Esophagus muscularis mucosa (tissue), 4 donors: ENCODE measurements at regions not wholly inside any gene's neighbourhood (a gene's known extent, or its start where the extent isn't known, plus 50 kb on each side); places are given as distances from the start of the nearest gene placed in this dataset.

Experiments used
- DNase-seq: peaks from one replicate; pipeline ENCODE4 v3.0.0-alpha.2; 2017; ENCODE audit errors: extremely low spot score
- H3K27ac ChIP-seq, 4 donors: fragments of 200-600 bp; sonication (generic); replicated peaks in 1 of 4; 1 replicate in 3 of 4; 2 replicates in 1 of 4; pipeline ENCODE4 v1.5.1; 2016 to 2019; ENCODE audit warnings: mild to moderate bottlenecking in 1 of 4
- H3K27me3 ChIP-seq, 4 donors: fragments of 200-600 bp; sonication (generic); one replicate each; pipeline versions ENCODE4 v1.5.1 to v1.6.0; 2016 to 2019
- H3K36me3 ChIP-seq, 4 donors: fragments of 200-600 bp; sonication (generic); one replicate each; pipeline ENCODE4 v1.5.1; 2016 to 2019
- H3K4me1 ChIP-seq, 4 donors: fragments of 200-600 bp; sonication (generic); one replicate each; pipeline ENCODE4 v1.5.1; 2016 to 2019
- H3K4me3 ChIP-seq, 4 donors: fragments of 200-600 bp; sonication (generic); 1 replicate in 2 of 4; 2 replicates in 2 of 4; pipeline ENCODE4 v1.5.1; 2016 to 2019; ENCODE audit warnings: mild to moderate bottlenecking in 4 of 4, moderate library complexity in 1 of 4
- H3K9me3 ChIP-seq, 4 donors: fragments of 200-600 bp; sonication (generic); 1 replicate in 3 of 4; 2 replicates in 1 of 4; pipeline ENCODE4 v1.5.1; 2016 to 2019
- EP300 ChIP-seq: sonication (generic); formaldehyde crosslinking; IDR thresholded peaks from one replicate; pipeline ENCODE4 v1.6.1; 2017; ENCODE audit warnings: antibody characterized with exemption
- POLR2A ChIP-seq: fragments of 450-650 bp; IDR thresholded peaks from one replicate; pipeline ENCODE4 v1.6.1; 2017; ENCODE audit warnings: antibody characterized with exemption, moderate library complexity, mild to moderate bottlenecking, low read depth
- POLR2AphosphoS5 ChIP-seq, 2 donors: sonication (generic); formaldehyde crosslinking; IDR thresholded peaks; one replicate each; pipeline ENCODE4 v1.6.1; 2017; ENCODE audit warnings: antibody characterized with exemption in 2 of 2
- WGBS: methylation state at CpG from one replicate; pipeline ENCODE4 v1.1.5; 2018; 5-methylcytosine and 5-hydroxymethylcytosine counted together
- intact Hi-C: fragments of 100-400 bp; cut with DNase I; formaldehyde crosslinking; loops from one replicate; pipeline ENCODE4 v1.15.1; 2023
- TF ChIP-seq, protein P1 (sequence below), 3 experiments: fragments of 200-600 bp in 2 of 3; fragments of 450-650 bp in 1 of 3; sonication (generic) in 2 of 3; IDR thresholded peaks; one replicate each; pipeline ENCODE4 v1.5.1; 2017 to 2019; ENCODE audit warnings: antibody characterized with exemption in 3 of 3, mild to moderate bottlenecking in 2 of 3, moderate library complexity in 1 of 3

DNA sequence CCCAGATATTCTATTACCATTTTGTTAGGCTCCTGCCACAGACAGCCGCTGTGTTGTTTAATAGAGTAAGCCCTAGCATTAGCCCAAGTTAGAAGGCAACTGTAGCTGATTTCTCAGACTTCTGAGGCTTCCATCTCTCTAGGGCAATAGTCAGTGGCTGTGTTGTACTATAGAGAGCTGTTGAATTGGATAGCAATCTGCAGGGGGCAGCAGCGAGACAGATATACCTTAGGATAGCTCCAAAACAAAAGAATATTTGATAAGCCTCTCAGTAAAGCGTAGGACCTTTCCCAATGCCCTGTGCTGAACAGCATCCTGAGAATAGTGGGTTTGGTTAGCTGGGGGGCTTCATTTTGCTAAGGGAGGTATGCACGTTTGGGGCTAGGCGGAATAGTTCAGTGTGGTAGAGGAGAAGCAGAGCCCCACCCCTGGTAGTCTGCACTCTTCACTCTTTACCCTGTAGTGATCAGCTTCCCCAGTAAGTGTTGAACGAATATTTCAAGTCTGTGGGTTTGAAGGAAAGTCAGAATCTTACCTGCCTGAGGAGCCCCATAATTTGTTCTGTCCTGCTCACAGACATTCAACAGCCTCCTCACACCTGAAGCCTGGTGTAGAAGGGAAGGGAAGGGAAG is 515.1 kb downstream of the INSC start:
- Histone ChIP-seq H3K4me1 (no peaks in the 10 kb centered on the region), H3K36me3 (no peaks in the 10 kb centered on the region), H3K27me3 (peaks cover 0 to 8% (median 0%) of the 10 kb centered on the region in 4 donors), H3K27ac (no peak overlapping the region), H3K9me3 (no peaks in the 10 kb centered on the region), H3K4me3 (no peak overlapping the region)
- intact Hi-C loops = no loop called here
- 67% methylated on average over 6 of the region's 6 CpGs for WGBS
- DNase-seq = no peak
- TF ChIP-seq, protein P1, sequence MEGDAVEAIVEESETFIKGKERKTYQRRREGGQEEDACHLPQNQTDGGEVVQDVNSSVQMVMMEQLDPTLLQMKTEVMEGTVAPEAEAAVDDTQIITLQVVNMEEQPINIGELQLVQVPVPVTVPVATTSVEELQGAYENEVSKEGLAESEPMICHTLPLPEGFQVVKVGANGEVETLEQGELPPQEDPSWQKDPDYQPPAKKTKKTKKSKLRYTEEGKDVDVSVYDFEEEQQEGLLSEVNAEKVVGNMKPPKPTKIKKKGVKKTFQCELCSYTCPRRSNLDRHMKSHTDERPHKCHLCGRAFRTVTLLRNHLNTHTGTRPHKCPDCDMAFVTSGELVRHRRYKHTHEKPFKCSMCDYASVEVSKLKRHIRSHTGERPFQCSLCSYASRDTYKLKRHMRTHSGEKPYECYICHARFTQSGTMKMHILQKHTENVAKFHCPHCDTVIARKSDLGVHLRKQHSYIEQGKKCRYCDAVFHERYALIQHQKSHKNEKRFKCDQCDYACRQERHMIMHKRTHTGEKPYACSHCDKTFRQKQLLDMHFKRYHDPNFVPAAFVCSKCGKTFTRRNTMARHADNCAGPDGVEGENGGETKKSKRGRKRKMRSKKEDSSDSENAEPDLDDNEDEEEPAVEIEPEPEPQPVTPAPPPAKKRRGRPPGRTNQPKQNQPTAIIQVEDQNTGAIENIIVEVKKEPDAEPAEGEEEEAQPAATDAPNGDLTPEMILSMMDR (IDR thresholded peaks at IDR 0.05) = peak in 1 of 3 experiments; percentile 2
- no peak for TF ChIP-seq EP300
- no peak for TF ChIP-seq POLR2AphosphoS5 (IDR thresholded peaks at IDR 0.05)

DNA sequence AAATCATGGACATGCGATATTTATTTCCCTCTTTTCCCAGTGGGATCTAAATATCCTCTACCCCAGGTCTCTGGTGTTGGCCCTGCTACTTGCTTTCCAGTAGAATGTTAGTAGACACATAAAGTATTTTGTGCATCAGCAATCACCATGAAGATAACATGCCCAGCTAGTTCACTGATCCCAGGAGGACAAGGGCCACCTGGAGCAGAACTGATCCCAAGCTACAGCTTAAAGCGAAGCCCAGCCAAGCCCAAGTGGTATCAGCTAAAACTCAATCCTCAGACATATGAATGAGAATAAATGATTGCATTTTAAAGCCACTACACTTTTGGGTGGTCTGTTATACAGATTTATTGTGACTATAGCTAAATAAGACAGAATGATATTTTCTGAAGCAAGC is 516.2 kb downstream of the INSC start:
- intact Hi-C loops = no loop called here
- TF ChIP-seq POLR2AphosphoS5 (IDR thresholded peaks at IDR 0.05) = no peak
- TF ChIP-seq, protein P1 (IDR thresholded peaks at IDR 0.05) = no peak
- TF ChIP-seq POLR2A = no peak
- TF ChIP-seq EP300 = no peak
- 62% methylated on average over 2 of the region's 2 CpGs for WGBS
- no peaks in the 10 kb centered on the region for H3K4me1 ChIP-seq
- H3K27me3 ChIP-seq = peaks cover 0 to 8% (median 0%) of the 10 kb centered on the region in 4 donors
- no peaks in the 10 kb centered on the region for H3K9me3 ChIP-seq
- H3K27ac ChIP-seq = no peak overlapping the region
- no peak for DNase-seq
- no peaks in the 10 kb centered on the region for H3K36me3 ChIP-seq
- H3K4me3 ChIP-seq = no peak overlapping the region

DNA sequence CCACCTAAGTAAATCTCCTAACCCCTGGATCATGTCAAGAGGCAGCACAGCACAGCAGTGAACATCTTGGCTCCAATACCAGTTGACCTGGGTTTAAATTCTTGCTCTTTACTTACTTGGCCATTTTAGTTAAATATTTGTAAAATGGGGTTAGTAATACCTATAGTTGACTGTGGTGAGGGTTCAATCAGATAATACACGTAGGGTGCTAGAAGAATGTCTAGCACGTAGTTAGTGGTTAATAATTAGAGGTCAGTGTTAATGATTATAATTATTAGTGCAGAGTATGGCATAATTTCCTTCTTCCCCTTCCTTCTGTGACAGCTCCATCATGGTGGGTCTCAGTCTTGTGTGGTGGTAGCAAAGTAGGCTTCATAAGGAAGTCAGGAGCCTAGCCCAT is 520.8 kb downstream of the INSC start:
- Histone ChIP-seq H3K36me3 (no peaks in the 10 kb centered on the region), H3K9me3 (peaks cover 0 to 6% (median 0%) of the 10 kb centered on the region in 4 donors), H3K4me3 (no peak overlapping the region), H3K27ac (no peak overlapping the region), H3K4me1 (no peaks in the 10 kb centered on the region), H3K27me3 (no peaks in the 10 kb centered on the region)
- intact Hi-C loops = no loop called here
- 93% methylated on average over 2 of the region's 2 CpGs for WGBS
- TF ChIP-seq, protein P1 (IDR thresholded peaks at IDR 0.05) = no peak
- no peak for TF ChIP-seq EP300
- TF ChIP-seq POLR2AphosphoS5 (IDR thresholded peaks at IDR 0.05) = no peak
- TF ChIP-seq POLR2A = no peak
- no peak for DNase-seq

DNA sequence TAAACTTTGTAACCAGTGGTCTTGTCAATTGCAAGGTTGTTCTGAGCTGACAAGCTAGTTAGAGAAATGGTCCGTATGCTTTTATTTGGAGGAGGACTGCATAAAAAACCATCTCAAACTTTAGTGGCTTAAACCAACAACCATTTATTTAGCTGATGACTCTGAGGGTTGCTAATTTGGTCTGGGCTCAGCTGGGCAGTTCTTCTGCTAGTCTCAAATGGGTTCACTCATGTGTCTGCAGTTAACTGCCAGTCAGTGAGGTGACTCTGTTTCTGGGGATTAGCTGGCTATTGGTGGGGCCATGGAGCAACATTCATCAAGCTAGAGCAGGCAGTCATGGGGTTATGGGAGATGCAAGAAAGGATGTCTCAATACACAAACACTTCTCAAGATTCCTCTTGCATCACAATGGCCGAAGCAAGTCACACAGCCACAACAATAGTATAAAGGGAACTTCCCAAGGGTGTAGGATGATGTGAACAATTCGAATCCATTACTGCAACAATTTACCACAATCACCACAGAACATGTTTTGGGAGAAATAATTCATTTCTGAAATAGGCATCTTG is 521.9 kb downstream of the INSC start:
- no peak for DNase-seq
- TF ChIP-seq POLR2A (no peak), POLR2AphosphoS5 (IDR thresholded peaks at IDR 0.05) (no peak), EP300 (no peak)
- TF ChIP-seq, protein P1 (IDR thresholded peaks at IDR 0.05) = no peak
- Histone ChIP-seq H3K27ac (no peak overlapping the region), H3K4me1 (no peaks in the 10 kb centered on the region), H3K27me3 (no peaks in the 10 kb centered on the region), H3K9me3 (peaks cover 0 to 6% (median 0%) of the 10 kb centered on the region in 4 donors), H3K36me3 (no peaks in the 10 kb centered on the region), H3K4me3 (no peak overlapping the region)
- 60% methylated on average over 3 of the region's 3 CpGs for WGBS
- intact Hi-C loops = no loop called here
